Right ventricle myocardium inferior (tissue), 1 donor: ENCODE measurements at regions not wholly inside any gene's neighbourhood (a gene's known extent, or its start where the extent isn't known, plus 50 kb on each side); places are given as distances from the start of the nearest gene placed in this dataset.
"Not testable (repeated sequence)": the region's sequence is repeated elsewhere in the genome, so short reads cannot be mapped to it uniquely, and the experiment has no call there.

Experiments
- ATAC-seq: fragments of 200-7000 bp; cut with Tn5 transposase; one replicate; pipeline ENCODE4 v1.9.1; 2020; ENCODE audit warnings: mild to moderate bottlenecking, moderate library complexity
- DNase-seq: peaks from one replicate; pipeline ENCODE4 v3.0.0; 2021; ENCODE audit errors: missing footprints
- intact Hi-C: fragments of 100-400 bp; cut with DNase I; formaldehyde crosslinking; loops from one replicate; pipeline ENCODE4 v1.11.0; 2022
- donor health status: DM: no; HTN: yes; CAD: no; lungs with severe emphysema.

DNA sequence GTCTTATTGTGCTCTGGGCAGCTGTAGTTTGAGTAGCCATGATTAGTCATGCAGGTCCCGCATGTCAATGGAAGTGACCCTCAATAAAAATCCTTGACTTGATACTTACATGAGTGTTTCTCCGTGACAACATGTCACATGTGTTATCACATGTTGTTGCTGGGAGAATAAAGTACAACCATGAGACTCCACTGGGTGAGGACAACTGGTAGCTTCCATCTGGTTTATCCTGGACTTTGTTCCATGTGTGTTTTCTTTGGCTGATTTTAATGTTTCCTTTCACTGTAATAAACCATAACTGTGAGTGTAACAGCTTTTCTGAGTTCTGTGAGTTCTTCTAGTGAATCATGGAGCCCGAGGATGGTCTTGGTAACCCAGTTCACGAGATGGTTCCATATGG is 63.1 kb upstream of the NDN start:
- no peak for ATAC-seq
- no peak for DNase-seq
- intact Hi-C loops: no loop called here

DNA sequence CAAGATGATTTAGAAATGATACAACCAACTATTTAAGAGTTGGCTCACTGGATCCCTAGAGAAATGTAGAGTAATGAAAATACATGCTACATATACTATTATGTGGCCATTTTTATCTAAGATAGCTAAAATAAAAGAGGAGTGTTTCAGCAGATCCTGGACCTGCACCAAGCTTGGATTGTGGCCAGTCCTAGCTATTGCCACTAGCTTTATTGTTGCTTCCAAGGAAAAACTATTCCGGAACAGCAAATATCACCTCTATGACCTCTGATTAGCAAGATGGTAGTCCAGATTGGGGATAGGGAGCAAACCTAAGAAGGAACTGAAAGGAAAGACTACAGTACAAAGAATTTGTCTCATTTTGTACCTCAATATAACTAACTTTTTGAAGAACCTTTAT is 63.7 kb upstream of the NDN start:
- DNase-seq (no peak), ATAC-seq (no peak)
- intact Hi-C loops: no loop called here

- ATAC-seq: no peak
- intact Hi-C loops: no loop called here
- DNase-seq: no peak
These were observed 66.1 kb upstream of the NDN start for GRCh38 chr15:23753248-23753647.

DNA sequence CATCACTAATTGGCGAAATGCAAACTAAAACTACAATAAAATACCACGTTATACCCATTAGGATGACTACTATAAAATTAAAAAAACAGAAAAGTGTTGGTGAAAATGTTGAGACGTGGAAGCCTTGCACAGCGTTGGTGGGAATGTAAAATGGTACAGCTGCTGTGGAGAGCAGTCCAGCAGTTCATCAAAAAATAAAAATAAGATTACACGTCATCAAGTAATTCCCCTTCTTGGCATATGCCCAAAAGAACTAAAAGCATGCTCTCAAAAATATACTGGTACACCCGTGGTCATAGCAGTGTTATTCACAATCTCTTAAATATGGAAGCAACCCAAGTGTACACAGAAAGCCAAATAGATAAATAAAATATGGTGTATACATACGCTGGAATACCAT is 71.8 kb upstream of the NDN start:
- intact Hi-C loops: no loop called here
- ATAC-seq (no peak), DNase-seq (no peak)

GRCh38 chr15:23760024-23760423 is 72.9 kb upstream of the NDN start:
- DNase-seq (no peak), ATAC-seq (no peak)
- intact Hi-C loops: no loop called here

GRCh38 chr15:23761386-23761785 is 74.3 kb upstream of the NDN start:
- intact Hi-C loops: no loop called here
- ATAC-seq: no peak
- no peak for DNase-seq

DNA sequence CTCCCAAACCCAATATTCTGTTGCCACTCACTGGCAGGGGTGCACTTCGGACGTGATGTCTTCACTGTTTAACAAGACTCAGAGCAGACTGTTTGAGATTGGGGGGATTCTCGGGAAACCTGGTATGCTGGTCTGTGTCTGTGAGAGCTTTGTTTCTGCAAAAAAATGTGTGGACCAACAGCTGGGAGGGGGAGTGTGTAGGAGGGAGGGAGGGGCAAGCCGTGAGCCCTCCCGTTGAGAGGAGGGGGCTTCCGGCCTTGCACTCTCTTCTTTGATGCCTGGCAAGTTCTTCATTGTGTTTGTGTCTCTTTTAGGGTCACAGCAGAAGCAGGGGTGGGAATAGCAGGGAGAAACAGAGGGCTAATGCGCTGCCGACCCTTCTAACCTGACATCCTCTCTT is 74.9 kb upstream of the NDN start:
- DNase-seq: no peak
- no peak for ATAC-seq
- intact Hi-C loops: no loop called here

- ATAC-seq (no peak), DNase-seq (no peak)
- intact Hi-C loops: no loop called here
These were observed 75.9 kb upstream of the NDN start for GRCh38 chr15:23763021-23763420.

- intact Hi-C loops: no loop called here
- DNase-seq: no peak
- ATAC-seq: no peak
These were observed 77.2 kb upstream of the NDN start for GRCh38 chr15:23764306-23764705.

DNA sequence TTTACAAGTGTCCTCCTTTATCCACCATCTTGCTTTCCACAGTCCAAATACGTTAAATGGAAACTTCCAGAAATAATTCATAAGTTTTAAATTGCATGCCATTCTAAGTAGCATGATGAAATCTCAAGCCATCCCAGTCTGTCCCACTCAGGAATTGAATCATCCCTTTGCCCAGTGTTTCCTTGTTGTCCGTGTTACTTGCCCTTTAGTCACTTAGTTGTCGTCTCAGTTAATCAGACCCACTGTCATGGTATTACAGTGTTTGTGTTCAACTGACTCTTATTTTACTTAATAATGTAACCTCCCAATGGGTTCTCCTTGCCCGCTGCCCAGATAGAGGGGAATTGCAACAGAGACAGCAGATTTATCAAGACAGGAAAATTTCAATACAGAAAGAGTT is 77.6 kb upstream of the NDN start:
- ATAC-seq (no peak), DNase-seq (no peak)
- intact Hi-C loops: no loop called here

GRCh38 chr15:23766779-23767178 is 79.7 kb upstream of the NDN start:
- ATAC-seq, intact Hi-C loops, DNase-seq: not testable (repeated sequence)

DNA sequence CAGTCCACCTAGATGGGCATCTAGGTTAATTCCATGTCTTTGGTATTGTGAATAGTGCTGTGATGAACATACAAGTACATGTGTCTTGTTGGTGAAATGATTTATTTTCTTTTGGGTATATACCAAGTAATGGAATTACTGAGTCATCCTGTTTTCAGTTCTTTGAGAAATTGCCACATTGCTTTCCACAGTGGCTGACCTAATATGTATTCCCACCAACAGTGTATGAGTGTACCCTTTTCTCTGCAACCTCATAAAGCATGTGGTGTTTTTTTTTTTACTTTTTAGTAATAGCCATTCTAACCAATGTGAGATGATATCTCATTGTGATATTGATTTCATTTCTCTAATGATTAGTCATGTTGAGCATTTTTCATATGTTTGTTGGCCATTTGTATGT is 86.0 kb upstream of the NDN start:
- no peak for ATAC-seq
- no peak for DNase-seq
- intact Hi-C loops: no loop called here

DNA sequence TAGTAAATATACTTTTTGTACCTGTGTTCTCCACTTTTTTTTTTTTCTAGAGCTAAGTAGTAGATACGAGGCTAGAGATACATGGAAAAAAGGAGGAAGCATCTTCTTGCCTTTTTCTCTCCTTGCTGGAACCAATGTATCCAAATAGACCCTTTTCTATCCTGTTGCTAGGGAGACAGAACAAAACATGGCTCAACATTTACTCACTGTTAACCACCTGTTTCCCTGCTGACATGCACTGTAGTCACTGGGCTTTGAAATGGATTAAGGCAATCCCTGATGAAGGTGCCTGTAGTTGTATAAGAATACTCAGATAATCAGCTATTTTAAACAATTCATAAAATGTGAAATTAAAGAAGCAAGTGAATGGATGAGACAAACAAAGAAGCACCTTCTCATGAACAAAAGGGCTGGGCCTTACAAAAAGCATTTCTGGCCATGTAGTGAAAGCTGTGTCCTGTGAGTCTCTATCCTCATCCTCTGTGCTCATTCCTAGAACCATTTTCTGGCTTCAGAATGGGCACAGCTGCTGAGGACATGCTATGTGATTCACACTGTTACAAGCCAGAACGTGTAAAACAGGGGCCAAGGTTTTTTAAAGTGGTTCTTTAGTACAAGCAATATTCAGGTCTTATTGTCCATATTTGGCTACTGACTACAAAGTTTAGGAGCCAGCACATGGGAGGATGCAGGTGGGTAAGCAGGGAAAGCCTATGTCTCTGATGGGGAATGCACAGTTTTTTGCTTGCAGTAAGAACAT is 100.4 kb upstream of the NDN start:
- intact Hi-C loops: no loop called here

GRCh38 chr15:23793191-23793680 is 106.1 kb upstream of the NDN start:
- intact Hi-C loops: no loop called here
- ATAC-seq: no peak

More for the DNA sequence above, 100.4 kb upstream of the NDN start:
- no peak for DNase-seq
- ATAC-seq: no peak

GRCh38 chr15:23797747-23798446 is 110.8 kb upstream of the NDN start:
- ATAC-seq (no peak), DNase-seq (no peak)
- intact Hi-C loops: no loop called here

More at GRCh38 chr15:23793191-23793680, 106.1 kb upstream of the NDN start:
- DNase-seq: no peak

GRCh38 chr15:23801881-23802280 is 114.8 kb upstream of the NDN start:
- ATAC-seq: no peak
- intact Hi-C loops: no loop called here
- no peak for DNase-seq

- ATAC-seq, DNase-seq, intact Hi-C loops: not testable (repeated sequence)
These were observed 115.9 kb upstream of the NDN start for GRCh38 chr15:23802896-23803435.

DNA sequence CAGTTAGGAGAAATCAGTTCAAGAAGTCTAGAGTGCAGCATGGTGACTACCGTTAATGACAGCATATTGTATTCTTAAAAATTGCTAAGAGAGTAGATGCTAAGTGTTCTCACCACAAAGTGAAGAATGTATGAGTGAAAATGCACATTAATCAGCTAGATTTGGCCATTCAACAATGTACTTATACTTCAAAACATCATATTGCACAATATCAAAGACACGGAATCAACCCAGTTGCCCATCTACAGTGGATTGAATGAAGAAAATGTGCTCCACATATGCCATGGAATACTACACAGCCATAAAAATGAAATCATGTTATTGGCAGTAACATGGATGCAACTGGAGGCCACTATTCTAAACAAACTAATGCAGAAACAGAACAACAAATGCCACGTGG is 119.9 kb upstream of the NDN start:
- ATAC-seq (no peak), DNase-seq (no peak)
- intact Hi-C loops: no loop called here

DNA sequence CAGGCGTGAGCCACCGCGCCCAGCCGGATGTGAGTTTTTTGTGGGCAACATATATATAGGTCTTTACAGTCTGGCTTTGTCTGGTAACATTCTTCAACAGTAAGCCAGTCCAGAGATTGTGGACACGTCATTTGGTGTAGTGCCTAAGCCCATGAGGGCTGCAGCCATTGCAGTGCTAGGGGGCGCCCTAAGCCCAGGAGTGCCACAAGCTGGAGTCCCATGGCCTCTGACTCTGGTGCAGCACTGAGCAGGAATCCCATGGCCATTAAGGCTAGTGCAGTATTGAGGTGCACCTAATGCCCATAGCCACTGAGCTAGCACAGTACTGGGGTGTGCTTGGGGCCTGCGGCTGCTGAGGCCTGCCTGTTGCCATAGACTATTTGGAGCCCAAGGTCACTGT is 136.4 kb upstream of the NDN start:
- intact Hi-C loops: no loop called here
- ATAC-seq (no peak), DNase-seq (no peak)

GRCh38 chr15:23828786-23829185 is 141.7 kb upstream of the NDN start:
- ATAC-seq (no peak), DNase-seq (no peak)
- intact Hi-C loops: no loop called here
